H9 (cell line): ENCODE measurements at regions not wholly inside any gene's neighbourhood (a gene's known extent, or its start where the extent isn't known, plus 50 kb on each side); places are given as distances from the start of the nearest gene placed in this dataset.

ENCODE experiments used
- DNase-seq: peaks from one replicate; pipeline ENCODE4 v3.0.0-alpha.2; 2017
- H2AFZ ChIP-seq: one replicate; pipeline ENCODE4 v1.6.1; 2013; ENCODE audit warnings: mild to moderate bottlenecking, low read length, control low read depth, moderate library complexity
- H2AK5ac ChIP-seq: 2 replicates; pipeline ENCODE4 v1.6.1; 2013; ENCODE audit warnings: low read length, control low read depth, mixed read lengths; ENCODE audit not compliant: insufficient read length
- H2BK120ac ChIP-seq: one replicate; pipeline ENCODE4 v1.6.1; 2013; ENCODE audit warnings: low read depth, mild to moderate bottlenecking, low read length, control low read depth, inconsistent platforms; ENCODE audit not compliant: poor library complexity, severe bottlenecking
- H2BK12ac ChIP-seq: 2 replicates; pipeline ENCODE4 v1.6.1; 2013; ENCODE audit warnings: low read length, control low read depth, mixed read lengths, low read depth; ENCODE audit not compliant: insufficient read length
- H2BK15ac ChIP-seq: 2 replicates; pipeline ENCODE4 v1.6.1; 2013; ENCODE audit warnings: low read depth, low read length, control low read depth
- H2BK20ac ChIP-seq: one replicate; pipeline ENCODE4 v1.6.1; 2013; ENCODE audit warnings: low read depth, mild to moderate bottlenecking, low read length, control low read depth, inconsistent platforms; ENCODE audit not compliant: poor library complexity, severe bottlenecking
- H2BK5ac ChIP-seq: 2 replicates; pipeline ENCODE4 v1.6.1; 2013; ENCODE audit warnings: low read length, control low read depth, mixed read lengths; ENCODE audit not compliant: insufficient read length
- H3K14ac ChIP-seq: 2 replicates; pipeline ENCODE4 v1.6.1; 2013; ENCODE audit warnings: low read length, control low read depth; ENCODE audit not compliant: insufficient read depth
- H3K18ac ChIP-seq: 2 replicates; pipeline ENCODE4 v1.6.1; 2013; ENCODE audit warnings: low read depth, mild to moderate bottlenecking, mixed read lengths, low read length, control low read depth; ENCODE audit not compliant: insufficient read length
- H3K23ac ChIP-seq: 2 replicates; pipeline ENCODE4 v1.6.1; 2013; ENCODE audit warnings: low read length, control low read depth, mixed read lengths, low read depth; ENCODE audit not compliant: insufficient read length
- H3K23me2 ChIP-seq: 2 replicates; pipeline ENCODE4 v1.6.1; 2013; ENCODE audit warnings: low read depth, mild to moderate bottlenecking, mixed read lengths, low read length, control low read depth; ENCODE audit not compliant: insufficient read length, poor library complexity, severe bottlenecking
- H3K27ac ChIP-seq: 2 replicates; pipeline ENCODE4 v1.5.1; 2013; ENCODE audit warnings: low read length, control low read depth, mixed read lengths, low read depth; ENCODE audit not compliant: insufficient read length
- H3K27me3 ChIP-seq: 2 replicates; pipeline ENCODE4 v1.6.1; 2013; ENCODE audit warnings: low read length, control low read depth, inconsistent platforms; ENCODE audit not compliant: insufficient read depth
- H3K4ac ChIP-seq: 2 replicates; pipeline ENCODE4 v1.6.1; 2013; ENCODE audit warnings: low read depth, mild to moderate bottlenecking, control low read depth, inconsistent platforms, low read length, moderate library complexity
- H3K4me1 ChIP-seq: 2 replicates; pipeline ENCODE4 v1.6.1; 2013; ENCODE audit warnings: low read length, control low read depth, inconsistent platforms; ENCODE audit not compliant: insufficient read depth
- H3K4me2 ChIP-seq: 2 replicates; pipeline ENCODE4 v1.6.1; 2013; ENCODE audit warnings: low read length, control low read depth, mixed read lengths; ENCODE audit not compliant: insufficient read length, insufficient read depth
- H3K56ac ChIP-seq: 2 replicates; pipeline ENCODE4 v1.6.1; 2013; ENCODE audit warnings: low read depth, mild to moderate bottlenecking, mixed read lengths, low read length, control low read depth; ENCODE audit not compliant: insufficient read length
- H3K79me1 ChIP-seq: 2 replicates; pipeline ENCODE4 v1.6.1; 2013; ENCODE audit warnings: low read depth, mild to moderate bottlenecking, moderate library complexity, low read length, control low read depth, inconsistent platforms; ENCODE audit not compliant: insufficient read depth, poor library complexity, severe bottlenecking
- H3K79me2 ChIP-seq: 2 replicates; pipeline ENCODE4 v1.6.1; 2013; ENCODE audit warnings: low read length, control low read depth, inconsistent platforms; ENCODE audit not compliant: insufficient read depth
- H3K9ac ChIP-seq: 2 replicates; pipeline ENCODE4 v1.6.1; 2013; ENCODE audit warnings: low read length, control low read depth, mixed read lengths; ENCODE audit not compliant: insufficient read length; ENCODE audit errors: extremely low read depth
- H3K9me3 ChIP-seq: one replicate; pipeline ENCODE4 v1.6.1; 2013; ENCODE audit warnings: low read depth, low read length, inconsistent platforms; ENCODE audit not compliant: control insufficient read depth
- H3T11ph ChIP-seq: one replicate; pipeline ENCODE4 v1.6.1; 2013; ENCODE audit warnings: mild to moderate bottlenecking, low read length, control low read depth, inconsistent platforms
- H4K20me1 ChIP-seq: one replicate; pipeline ENCODE4 v1.6.1; 2013; ENCODE audit not compliant: control insufficient read depth, insufficient read length, insufficient read depth
- H4K5ac ChIP-seq: 2 replicates; pipeline ENCODE4 v1.6.1; 2013; ENCODE audit warnings: low read depth, mild to moderate bottlenecking, mixed read lengths, low read length, control low read depth; ENCODE audit not compliant: insufficient read length
- H4K8ac ChIP-seq: replicated peaks from 2 replicates; pipeline ENCODE4 v1.6.1; 2013; ENCODE audit warnings: low read length, control low read depth, mixed read lengths, low read depth; ENCODE audit not compliant: insufficient read length
- H4K91ac ChIP-seq: 2 replicates; pipeline ENCODE4 v1.6.1; 2013; ENCODE audit warnings: low read depth, mild to moderate bottlenecking, moderate library complexity, mixed read lengths, low read length, control low read depth; ENCODE audit not compliant: insufficient read length
- H3K27ac Mint-ChIP-seq, 3 experiments: 2 replicates in 2 of 3; 3 replicates in 1 of 3; pipeline ENCODE4 v1.8.0; 2020 to 2021; ENCODE audit warnings: mixed read lengths in 3 of 3, mild to moderate bottlenecking in 1 of 3, moderate library complexity in 1 of 3
- H3K27me3 Mint-ChIP-seq: 2 replicates; pipeline ENCODE4 v1.8.0; 2021; ENCODE audit warnings: low read depth, mild to moderate bottlenecking, moderate library complexity, mixed read lengths
- H3K36me3 Mint-ChIP-seq, 3 experiments: 2 replicates in 2 of 3; 3 replicates in 1 of 3; pipeline ENCODE4 v1.8.0; 2020 to 2021; ENCODE audit warnings: low read depth in 3 of 3, mixed read lengths in 3 of 3; ENCODE audit not compliant: insufficient read depth in 1 of 3
- H3K4me1 Mint-ChIP-seq, 2 experiments: 2 replicates each; pipeline ENCODE4 v1.8.0; 2020; ENCODE audit warnings: mixed read lengths in 2 of 2
- H3K4me3 Mint-ChIP-seq, 2 experiments: 2 replicates in 1 of 2; 3 replicates in 1 of 2; pipeline ENCODE4 v1.8.0; 2020 to 2021; ENCODE audit warnings: mild to moderate bottlenecking in 2 of 2, mixed read lengths in 2 of 2, moderate library complexity in 1 of 2
- H3K9me3 Mint-ChIP-seq, 2 experiments: 2 replicates in 1 of 2; 3 replicates in 1 of 2; pipeline ENCODE4 v1.8.0; 2020; ENCODE audit warnings: mild to moderate bottlenecking in 2 of 2, mixed read lengths in 2 of 2, moderate library complexity in 1 of 2
- WGBS: extraction: QIAGEN DNeasy Blood & Tissue Kit; methylation state at CpG from one replicate; pipeline ENCODE4 v1.1.7; 2013; ENCODE audit warnings: missing lambda C conversion rate, low lambda C conversion rate, mixed read lengths; ENCODE audit not compliant: insufficient read length; ENCODE audit errors: extremely low coverage; 5-methylcytosine and 5-hydroxymethylcytosine counted together
- TF ChIP-seq, protein P1 (sequence below): fragments of 200-600 bp; sonication (generic); conservative IDR thresholded peaks from 3 replicates; pipeline ENCODE4 v1.8.0; 2021; ENCODE audit warnings: antibody characterized with exemption, mild to moderate bottlenecking

DNA sequence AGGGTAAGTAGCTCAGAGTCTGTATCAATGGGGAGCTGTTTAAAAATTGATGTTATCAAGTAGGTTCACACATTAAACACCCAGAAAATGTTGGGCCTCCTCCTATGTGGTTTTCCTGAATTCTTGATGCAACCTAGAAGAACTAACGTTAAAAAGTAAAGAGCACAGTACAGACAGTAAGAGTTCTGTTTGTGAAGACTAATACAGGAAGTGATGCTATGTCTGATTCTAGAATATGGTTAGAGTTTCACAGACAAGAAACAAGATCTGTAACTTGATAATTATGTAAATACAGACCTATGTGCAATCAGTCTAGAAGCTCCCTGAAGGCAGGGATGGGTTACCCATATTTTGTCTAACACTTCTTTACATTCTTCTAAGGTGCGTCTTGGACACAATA is 214.9 kb upstream of the BTG1 start:
- Histone ChIP-seq H2BK120ac (no peak overlapping the region), H3T11ph (no peak overlapping the region), H3K9me3 (no peaks in the 10 kb centered on the region), H3K4me2 (no peak overlapping the region), H4K91ac (no peak overlapping the region), H4K20me1 (no peaks in the 10 kb centered on the region), H2BK12ac (no peak overlapping the region), H2BK20ac (no peak overlapping the region), H3K79me1 (no peaks in the 10 kb centered on the region), H3K18ac (no peak overlapping the region), H2BK15ac (no peak overlapping the region), H3K56ac (no peak overlapping the region), H2AFZ (no peak overlapping the region), H2BK5ac (no peak overlapping the region), H4K5ac (no peak overlapping the region), H3K27me3 (no peaks in the 10 kb centered on the region), H3K4me1 (peaks cover 5% of the 10 kb centered on the region; the same call in 1 of the 2 replicates), H2AK5ac (no peak overlapping the region), H3K23me2 (no peaks in the 10 kb centered on the region), H3K23ac (no peak overlapping the region), H4K8ac (no peak overlapping the region), H3K27ac (no peak overlapping the region), H3K14ac (no peak overlapping the region), H3K9ac (no peak overlapping the region), H3K79me2 (no peaks in the 10 kb centered on the region), H3K4ac (no peak overlapping the region)
- TF ChIP-seq, protein P1, sequence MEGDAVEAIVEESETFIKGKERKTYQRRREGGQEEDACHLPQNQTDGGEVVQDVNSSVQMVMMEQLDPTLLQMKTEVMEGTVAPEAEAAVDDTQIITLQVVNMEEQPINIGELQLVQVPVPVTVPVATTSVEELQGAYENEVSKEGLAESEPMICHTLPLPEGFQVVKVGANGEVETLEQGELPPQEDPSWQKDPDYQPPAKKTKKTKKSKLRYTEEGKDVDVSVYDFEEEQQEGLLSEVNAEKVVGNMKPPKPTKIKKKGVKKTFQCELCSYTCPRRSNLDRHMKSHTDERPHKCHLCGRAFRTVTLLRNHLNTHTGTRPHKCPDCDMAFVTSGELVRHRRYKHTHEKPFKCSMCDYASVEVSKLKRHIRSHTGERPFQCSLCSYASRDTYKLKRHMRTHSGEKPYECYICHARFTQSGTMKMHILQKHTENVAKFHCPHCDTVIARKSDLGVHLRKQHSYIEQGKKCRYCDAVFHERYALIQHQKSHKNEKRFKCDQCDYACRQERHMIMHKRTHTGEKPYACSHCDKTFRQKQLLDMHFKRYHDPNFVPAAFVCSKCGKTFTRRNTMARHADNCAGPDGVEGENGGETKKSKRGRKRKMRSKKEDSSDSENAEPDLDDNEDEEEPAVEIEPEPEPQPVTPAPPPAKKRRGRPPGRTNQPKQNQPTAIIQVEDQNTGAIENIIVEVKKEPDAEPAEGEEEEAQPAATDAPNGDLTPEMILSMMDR = no peak
- no peaks in the 10 kb centered on the region for H3K9me3 Mint-ChIP-seq
- H3K4me1 Mint-ChIP-seq = peaks cover 12 to 17% of the 10 kb centered on the region in 2 experiments
- H3K36me3 Mint-ChIP-seq = no peaks in the 10 kb centered on the region
- WGBS = no CpG with 5 or more reads among the region's 2 CpGs
- no peak overlapping the region for H3K4me3 Mint-ChIP-seq
- no peak overlapping the region for H3K27ac Mint-ChIP-seq
- DNase-seq = no peak
- no peaks in the 10 kb centered on the region for H3K27me3 Mint-ChIP-seq
